ENCODE measurements at regions not wholly inside any gene's neighbourhood (a gene's known extent, or its start where the extent isn't known, plus 50 kb on each side); places are given as distances from the start of the nearest gene placed in this dataset.

GRCh38 chr16:22633799-22634198, 123.1 kb downstream of the NPIPB5 start:
- H3K4me3 ChIP-seq (ENCODE audit: low read depth, low read length), result no peak overlapping the region
- no peak for TF ChIP-seq CTCF (IDR thresholded peaks at IDR 0.05; ENCODE audit: insufficient read depth, low read length)
- DNase-seq (ENCODE audit: low read depth), result no peak

GRCh38 chr16:22634954-22635353, 124.3 kb downstream of the NPIPB5 start:
- no peak overlapping the region for H3K4me3 ChIP-seq (ENCODE audit: low read depth, low read length)
- no peak for DNase-seq (ENCODE audit: low read depth)
- no peak for TF ChIP-seq CTCF (IDR thresholded peaks at IDR 0.05; ENCODE audit: insufficient read depth, low read length)

GRCh38 chr16:22635357-22635761, 124.7 kb downstream of the NPIPB5 start:
- no peak overlapping the region for H3K4me3 ChIP-seq (ENCODE audit: low read depth, low read length)
- DNase-seq (ENCODE audit: low read depth), result no peak
- TF ChIP-seq CTCF (IDR thresholded peaks at IDR 0.05; ENCODE audit: insufficient read depth, low read length), result no peak

GRCh38 chr16:22635801-22636200, 125.1 kb downstream of the NPIPB5 start:
- no peak overlapping the region for H3K4me3 ChIP-seq (ENCODE audit: low read depth, low read length)
- TF ChIP-seq CTCF (IDR thresholded peaks at IDR 0.05; ENCODE audit: insufficient read depth, low read length), result no peak
- no peak for DNase-seq (ENCODE audit: low read depth)

- H3K4me3 ChIP-seq (ENCODE audit: low read depth, low read length), result no peak overlapping the region
- TF ChIP-seq CTCF (IDR thresholded peaks at IDR 0.05; ENCODE audit: insufficient read depth, low read length), result no peak
- peak; percentile 58 for DNase-seq (ENCODE audit: low read depth)
These were observed 127.9 kb downstream of the NPIPB5 start for GRCh38 chr16:22638393-22639206.

GRCh38 chr16:22641131-22641628, 130.5 kb downstream of the NPIPB5 start:
- no peak overlapping the region for H3K4me3 ChIP-seq (ENCODE audit: low read depth, low read length)
- peak; percentile 61 for DNase-seq (ENCODE audit: low read depth)
- no peak for TF ChIP-seq CTCF (IDR thresholded peaks at IDR 0.05; ENCODE audit: insufficient read depth, low read length)

All from fibroblast of the aortic adventitia (primary cell).